Tibial artery (tissue), 4 donors: ENCODE measurements at regions not wholly inside any gene's neighbourhood (a gene's known extent, or its start where the extent isn't known, plus 50 kb on each side); places are given as distances from the start of the nearest gene placed in this dataset.

Experiments used
- DNase-seq, 2 donors: peaks; one replicate each; pipeline ENCODE4 v3.0.0-alpha.2; 2019
- H3K27ac ChIP-seq, 2 donors: fragments of 200-600 bp; sonication (generic) in 1 of 2; 1 replicate in 1 of 2; 2 replicates in 1 of 2; pipeline ENCODE4 v1.5.1; 2018 to 2019; ENCODE audit warnings: mild to moderate bottlenecking in 1 of 2
- H3K27me3 ChIP-seq, 2 donors: fragments of 200-600 bp; sonication (generic) in 1 of 2; one replicate each; pipeline versions ENCODE4 v1.5.1 to v1.6.0; 2016 to 2019
- H3K36me3 ChIP-seq, 3 donors: fragments of 200-600 bp; sonication (generic) in 2 of 3; one replicate each; pipeline ENCODE4 v1.5.1; 2016 to 2019; ENCODE audit warnings: mild to moderate bottlenecking in 2 of 3
- H3K4me1 ChIP-seq, 4 donors: fragments of 200-600 bp; sonication (generic) in 2 of 4; 1 replicate in 3 of 4; 2 replicates in 1 of 4; pipeline ENCODE4 v1.5.1; 2016 to 2019
- H3K4me3 ChIP-seq, 2 donors: fragments of 200-600 bp; sonication (generic) in 1 of 2; 1 replicate in 1 of 2; 2 replicates in 1 of 2; pipeline ENCODE4 v1.5.1; 2018 to 2019; ENCODE audit warnings: mild to moderate bottlenecking in 2 of 2
- H3K9me3 ChIP-seq, 3 donors: fragments of 200-600 bp; sonication (generic) in 1 of 3; one replicate each; pipeline ENCODE4 v1.5.1; 2016 to 2019
- CTCF ChIP-seq, 2 experiments: fragments of 200-600 bp in 1 of 2; fragments of 450-650 bp in 1 of 2; IDR thresholded peaks; one replicate each; pipeline ENCODE4 v1.5.1; 2017 to 2019; ENCODE audit warnings: antibody characterized with exemption in 2 of 2, mild to moderate bottlenecking in 1 of 2, moderate library complexity in 1 of 2
- intact Hi-C: fragments of 100-400 bp; cut with DNase I; formaldehyde crosslinking; loops from one replicate; pipeline ENCODE4 v1.15.0; 2023; ENCODE audit warnings: low total_unique reads

- no peaks in the 10 kb centered on the region for H3K27me3 ChIP-seq
- DNase-seq, result no peak
- H3K4me3 ChIP-seq, result no peak overlapping the region
- H3K4me1 ChIP-seq, result peaks cover 0 to 25% (median 14%) of the 10 kb centered on the region in 4 donors
- no peaks in the 10 kb centered on the region for H3K36me3 ChIP-seq
- no peaks in the 10 kb centered on the region for H3K9me3 ChIP-seq
- intact Hi-C loops, result loop anchor here (10.0 kb wide), 1 partner anchor 132 kb away; no protein-coding TSS in a partner anchor
- H3K27ac ChIP-seq, result no peak overlapping the region
- TF ChIP-seq CTCF (IDR thresholded peaks at IDR 0.05), result no peak
Measured at GRCh38 chr12:14252697-14253096, 112.8 kb upstream of the ATF7IP start.

- no peak for DNase-seq
- TF ChIP-seq CTCF (IDR thresholded peaks at IDR 0.05), result no peak
- no peak overlapping the region for H3K27ac ChIP-seq
- H3K4me1 ChIP-seq, result peaks cover 0 to 33% (median 21%) of the 10 kb centered on the region in 4 donors
- no peak overlapping the region for H3K4me3 ChIP-seq
- intact Hi-C loops, result loop anchor here (10.0 kb wide), 1 partner anchor 131 kb away; no protein-coding TSS in a partner anchor
- H3K36me3 ChIP-seq, result no peaks in the 10 kb centered on the region
- no peaks in the 10 kb centered on the region for H3K9me3 ChIP-seq
- H3K27me3 ChIP-seq, result no peaks in the 10 kb centered on the region
Measured at GRCh38 chr12:14253496-14253895, 112.0 kb upstream of the ATF7IP start.

- no peaks in the 10 kb centered on the region for H3K27me3 ChIP-seq
- peaks cover 0 to 38% (median 23%) of the 10 kb centered on the region in 4 donors for H3K4me1 ChIP-seq
- no peak overlapping the region for H3K27ac ChIP-seq
- no peaks in the 10 kb centered on the region for H3K9me3 ChIP-seq
- H3K4me3 ChIP-seq, result no peak overlapping the region
- intact Hi-C loops, result loop anchor here (10.0 kb wide), 1 partner anchor 130 kb away; no protein-coding TSS in a partner anchor
- no peak for TF ChIP-seq CTCF (IDR thresholded peaks at IDR 0.05)
- no peak for DNase-seq
- H3K36me3 ChIP-seq, result no peaks in the 10 kb centered on the region
Measured at GRCh38 chr12:14254781-14255180, 110.7 kb upstream of the ATF7IP start.

- no peak for TF ChIP-seq CTCF (IDR thresholded peaks at IDR 0.05)
- H3K36me3 ChIP-seq, result no peaks in the 10 kb centered on the region
- no peaks in the 10 kb centered on the region for H3K27me3 ChIP-seq
- DNase-seq, result no peak
- intact Hi-C loops, result loop anchor here (10.0 kb wide), 1 partner anchor 129 kb away; no protein-coding TSS in a partner anchor
- no peak overlapping the region for H3K4me3 ChIP-seq
- no peaks in the 10 kb centered on the region for H3K9me3 ChIP-seq
- peaks cover 0 to 48% (median 34%) of the 10 kb centered on the region in 4 donors for H3K4me1 ChIP-seq
- H3K27ac ChIP-seq, result peak overlapping the region; percentile 79 to 84
Measured at GRCh38 chr12:14256121-14256520, 109.4 kb upstream of the ATF7IP start.

GRCh38 chr12:14256555-14257169, 108.8 kb upstream of the ATF7IP start:
- intact Hi-C loops, result loop anchor here (10.0 kb wide), 1 partner anchor 128 kb away; no protein-coding TSS in a partner anchor

More at GRCh38 chr12:14256555-14257169, 108.8 kb upstream of the ATF7IP start:
- H3K27me3 ChIP-seq, result no peaks in the 10 kb centered on the region
- H3K4me3 ChIP-seq, result no peak overlapping the region
- H3K36me3 ChIP-seq, result no peaks in the 10 kb centered on the region
- peak; percentile 84 to 86 for DNase-seq
- peak; percentile 65 to 84 for TF ChIP-seq CTCF (IDR thresholded peaks at IDR 0.05)
- peak overlapping the region; percentile 79 to 84 for H3K27ac ChIP-seq
- H3K9me3 ChIP-seq, result no peaks in the 10 kb centered on the region
- peaks cover 0 to 48% (median 34%) of the 10 kb centered on the region in 4 donors for H3K4me1 ChIP-seq
